Activated CD8-positive, alpha-beta memory T cell treated with anti-CD3 and anti-CD28 coated beads for 24 hours (primary cell): ENCODE measurements at regions not wholly inside any gene's neighbourhood (a gene's known extent, or its start where the extent isn't known, plus 50 kb on each side); places are given as distances from the start of the nearest gene placed in this dataset.
"Not testable (repeated sequence)": the region's sequence is repeated elsewhere in the genome, so short reads cannot be mapped to it uniquely, and the experiment has no call there.

ENCODE experiments used
- DNase-seq: peaks from one replicate; pipeline ENCODE4 v3.0.0-alpha.2; 2020

DNA sequence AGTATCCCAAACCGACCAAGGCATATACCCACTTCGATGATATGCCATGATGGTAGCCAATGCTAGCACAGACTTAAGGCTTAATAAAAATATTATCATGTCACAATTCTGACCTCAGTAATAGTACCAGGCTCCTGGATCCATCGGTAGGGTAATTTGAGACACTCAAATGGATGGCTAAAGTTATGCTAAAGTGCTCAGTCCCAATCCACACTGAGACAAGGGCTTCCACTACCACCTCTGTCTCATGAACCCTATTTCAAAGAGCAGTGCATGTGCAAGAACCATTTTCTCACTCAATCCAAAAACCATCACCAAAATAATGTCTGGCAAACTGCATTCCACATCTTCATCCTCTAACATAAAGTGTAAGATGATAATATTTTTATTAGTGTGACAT lies 122.4 kb upstream of the KRR1 start:
- no peak for DNase-seq

DNA sequence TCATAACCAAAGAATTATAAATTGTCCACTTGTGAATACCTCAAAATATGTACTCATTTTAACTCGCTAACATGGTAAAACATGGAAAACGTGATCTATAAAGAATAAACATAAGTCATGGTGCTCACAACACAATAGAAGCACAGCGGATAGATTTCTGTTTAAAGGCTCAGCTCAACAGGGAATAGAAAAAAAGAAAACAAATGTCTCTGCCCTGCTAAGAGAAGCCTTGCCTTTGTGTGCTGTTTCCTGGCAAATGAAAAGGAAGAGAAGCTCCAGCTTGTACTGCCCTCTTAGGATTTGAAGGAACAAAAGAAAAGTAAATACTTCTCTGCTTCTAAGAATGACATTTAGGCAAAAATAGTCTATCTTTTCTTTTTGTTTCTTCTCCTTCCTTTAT lies 121.0 kb upstream of the KRR1 start:
- no peak for DNase-seq

DNA sequence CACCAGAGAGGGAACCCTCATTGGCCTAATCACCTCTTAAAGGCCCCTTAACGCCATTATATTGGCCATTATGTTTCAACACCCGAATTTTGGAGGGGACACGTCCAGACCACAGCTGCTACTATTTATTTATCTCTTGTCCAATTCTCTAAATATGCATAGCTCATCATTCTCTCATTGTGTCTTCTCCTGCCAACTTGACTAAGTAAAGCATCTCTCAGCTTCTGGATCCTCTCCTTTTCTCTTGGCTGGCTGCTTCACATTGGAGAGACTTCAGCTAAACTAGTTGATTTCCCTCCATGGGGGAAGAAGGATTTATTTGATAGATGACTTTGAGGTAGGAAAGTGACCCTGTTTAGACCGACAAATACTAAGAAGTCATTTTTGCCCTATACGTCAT lies 120.4 kb upstream of the KRR1 start:
- no peak for DNase-seq

DNA sequence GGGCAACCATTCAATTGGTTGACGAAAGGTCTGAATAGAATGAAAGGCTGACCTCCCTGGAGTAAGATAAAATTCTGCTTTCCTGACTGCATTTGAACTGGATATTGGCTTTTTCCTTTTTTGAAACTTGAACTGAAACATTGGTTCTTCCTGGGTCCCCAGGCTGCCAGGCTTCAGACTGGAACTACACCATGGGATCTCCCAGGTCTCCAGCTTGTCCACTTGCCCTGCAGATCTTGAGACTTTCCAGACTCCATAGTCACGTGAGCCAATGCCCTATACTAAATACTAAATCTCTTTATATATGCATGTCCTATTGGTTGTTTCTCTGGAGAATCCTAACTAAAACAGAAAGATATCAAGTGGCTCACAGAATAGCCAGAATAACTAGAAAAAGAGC lies 118.7 kb upstream of the KRR1 start:
- no peak for DNase-seq

DNA sequence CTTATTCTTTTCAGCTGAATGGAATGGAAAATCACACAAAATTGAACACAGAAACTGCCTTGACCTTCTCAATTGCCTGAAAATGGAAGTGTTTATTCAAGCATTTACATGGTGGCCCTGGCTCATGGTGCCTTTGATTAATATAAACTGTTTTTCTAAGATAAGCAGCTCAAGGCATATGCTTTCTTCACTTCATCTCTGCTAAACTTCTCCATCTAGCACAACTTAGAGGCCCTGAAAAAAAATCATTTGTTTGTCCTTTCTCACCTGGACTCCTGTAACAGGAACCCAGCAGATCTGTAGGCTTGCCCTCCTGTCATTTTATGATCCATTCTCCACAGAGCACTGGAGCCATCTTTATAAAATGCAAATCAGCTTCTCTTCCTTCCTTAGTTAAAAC lies 117.5 kb upstream of the KRR1 start:
- DNase-seq, result no peak

DNA sequence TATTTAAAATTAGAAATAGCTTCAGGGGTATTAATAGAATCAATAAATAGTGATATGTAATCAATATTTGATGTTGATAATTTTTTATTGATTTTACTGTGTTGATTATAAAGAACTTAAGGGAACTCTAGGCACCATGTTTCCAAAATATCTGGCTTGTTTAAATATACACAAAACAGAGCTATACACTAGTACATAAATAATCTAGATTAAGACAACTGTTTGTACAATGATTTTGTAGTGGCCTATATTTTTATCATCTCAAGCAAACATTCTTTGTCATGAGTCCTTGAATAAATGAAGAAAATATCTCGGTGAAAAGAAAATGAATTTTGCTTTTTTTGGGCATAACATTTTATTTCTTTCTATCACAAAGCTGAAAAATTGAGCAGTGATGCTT lies 117.1 kb upstream of the KRR1 start:
- DNase-seq, result no peak

DNA sequence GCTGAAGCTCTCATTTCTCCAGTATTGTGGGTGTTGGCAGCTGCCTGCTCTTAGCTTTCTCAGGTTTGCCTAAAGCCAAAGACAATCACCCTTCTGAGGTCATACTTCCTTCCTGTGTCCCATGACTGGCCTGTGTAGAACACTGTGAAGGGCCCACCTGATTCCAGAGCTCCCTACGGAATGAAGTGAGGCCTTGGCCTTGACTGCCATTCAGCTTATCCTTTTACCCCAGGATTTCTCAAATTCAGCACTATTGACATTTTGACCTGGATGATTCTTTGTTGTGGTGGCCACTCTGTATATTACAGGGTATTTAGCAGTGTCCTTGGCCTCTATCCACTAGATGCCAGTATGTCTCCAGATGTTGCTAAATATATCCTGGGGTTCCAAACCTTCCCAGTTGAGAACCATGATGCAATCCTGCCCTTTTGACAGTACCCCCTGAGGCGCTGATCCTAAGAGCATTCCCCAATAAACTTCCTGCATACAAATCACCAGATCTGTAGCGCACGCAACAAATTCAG lies 112.3 kb upstream of the KRR1 start:
- no peak for DNase-seq

DNA sequence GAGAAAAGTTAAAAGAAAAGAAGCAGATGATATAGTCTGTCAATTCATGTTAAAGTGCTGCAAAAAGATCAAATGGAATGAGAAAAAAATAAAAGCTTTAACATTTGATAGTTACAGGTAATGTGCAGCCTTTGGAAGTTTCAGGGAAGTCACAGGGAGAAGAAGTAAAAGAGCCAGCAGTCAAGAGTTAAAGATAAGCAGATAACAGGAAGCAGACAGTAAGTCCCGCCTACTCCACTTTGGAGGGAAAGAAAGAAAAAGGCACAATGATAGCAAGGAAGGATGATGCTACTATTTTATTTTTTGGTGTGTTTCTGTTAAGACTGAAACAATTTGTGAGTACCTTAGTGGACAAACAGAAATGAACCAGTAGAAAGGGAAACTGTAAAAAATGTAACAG lies 111.1 kb upstream of the KRR1 start:
- no peak for DNase-seq

DNA sequence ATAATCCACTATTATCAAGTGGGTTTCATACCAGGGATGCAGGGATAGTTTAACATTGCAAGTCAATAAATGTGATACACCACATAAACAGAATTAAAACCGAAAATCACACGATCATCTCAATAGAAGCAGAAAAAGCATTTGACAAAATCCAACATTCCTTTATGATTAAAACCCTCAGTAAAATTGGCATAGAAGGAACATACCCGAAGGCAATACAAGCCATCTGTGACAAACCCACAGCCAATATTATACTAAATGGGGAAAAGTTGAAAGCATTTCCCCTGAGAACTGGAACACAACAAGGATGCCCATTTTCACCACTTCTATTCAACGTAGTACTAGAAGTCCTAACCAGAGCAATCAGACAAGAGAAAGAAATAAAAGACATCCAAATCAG lies 103.0 kb upstream of the KRR1 start:
- not testable (repeated sequence) for DNase-seq

DNA sequence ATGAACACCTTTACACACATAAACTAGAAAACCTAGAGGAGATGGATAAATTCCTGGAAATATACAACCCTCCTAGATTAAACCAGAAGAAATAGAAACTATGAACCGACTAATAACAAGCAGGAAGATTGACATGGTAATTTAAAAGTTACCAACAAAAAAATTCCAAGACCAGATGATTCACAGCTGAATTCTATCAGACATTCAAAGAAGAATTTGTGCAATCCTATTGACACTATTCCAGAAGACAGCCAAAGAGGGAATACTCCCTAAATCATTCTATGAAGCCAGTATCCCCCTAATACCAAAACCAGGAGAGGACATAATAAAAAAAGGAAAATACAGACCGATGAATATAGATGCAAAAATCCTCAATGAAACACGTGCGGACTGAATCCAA lies 102.6 kb upstream of the KRR1 start:
- DNase-seq, result no peak

DNA sequence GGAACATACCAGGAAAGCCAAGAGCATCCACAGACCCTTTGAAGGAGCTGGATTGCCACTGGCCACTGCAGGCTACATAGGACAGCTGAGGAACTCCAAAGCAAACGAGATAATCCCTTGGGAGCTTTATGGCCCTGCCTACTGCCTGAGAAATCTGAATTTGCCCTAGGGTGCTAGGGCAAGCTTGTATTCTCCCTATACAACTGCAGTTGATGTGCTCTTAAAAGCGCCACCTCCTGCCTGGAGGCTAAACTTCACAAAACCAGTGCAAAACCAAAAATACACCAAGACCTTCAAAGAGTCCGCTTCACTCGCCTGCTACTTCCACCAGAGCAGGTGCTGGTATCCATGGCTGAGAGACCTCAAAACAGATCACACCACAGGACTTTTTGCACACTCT lies 99.6 kb upstream of the KRR1 start:
- no peak for DNase-seq

DNA sequence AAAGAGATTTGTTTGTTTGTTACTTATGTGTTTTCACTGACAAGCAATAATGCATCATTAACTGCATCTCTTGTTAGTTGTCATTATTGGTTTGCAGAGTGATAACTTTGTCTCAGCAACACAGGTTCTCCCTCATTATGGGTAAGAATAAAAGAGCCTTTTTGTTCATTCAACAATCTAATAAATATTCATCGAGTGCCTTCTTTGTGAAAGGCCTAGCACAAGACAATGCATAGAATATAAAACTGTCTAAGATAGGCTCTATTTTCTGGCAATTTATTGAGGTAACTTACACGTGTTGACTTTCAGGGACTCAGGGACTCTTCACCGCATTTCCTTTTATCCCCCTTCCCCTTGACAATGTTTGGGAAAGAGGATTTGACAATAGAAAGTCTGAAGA lies 95.5 kb upstream of the KRR1 start:
- no peak for DNase-seq

DNA sequence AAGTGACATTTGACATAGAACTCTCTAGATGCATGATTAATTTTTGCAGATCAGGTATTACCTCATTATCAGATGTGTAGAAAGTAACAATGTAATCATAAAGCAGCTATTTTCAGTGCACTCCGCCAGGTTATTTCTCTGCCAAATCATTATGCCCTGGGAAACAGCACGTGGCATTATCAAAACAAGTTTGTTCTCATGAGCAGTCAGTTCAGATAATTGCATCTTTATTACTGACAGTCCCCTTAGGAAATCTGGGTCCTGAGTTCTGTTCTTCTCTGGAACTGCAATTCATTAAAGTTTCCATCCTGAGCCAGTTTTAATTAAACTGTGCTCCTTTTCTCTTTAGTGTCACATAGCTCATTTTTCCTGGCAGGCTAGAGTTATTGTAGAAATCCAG lies 94.7 kb upstream of the KRR1 start:
- no peak for DNase-seq

DNA sequence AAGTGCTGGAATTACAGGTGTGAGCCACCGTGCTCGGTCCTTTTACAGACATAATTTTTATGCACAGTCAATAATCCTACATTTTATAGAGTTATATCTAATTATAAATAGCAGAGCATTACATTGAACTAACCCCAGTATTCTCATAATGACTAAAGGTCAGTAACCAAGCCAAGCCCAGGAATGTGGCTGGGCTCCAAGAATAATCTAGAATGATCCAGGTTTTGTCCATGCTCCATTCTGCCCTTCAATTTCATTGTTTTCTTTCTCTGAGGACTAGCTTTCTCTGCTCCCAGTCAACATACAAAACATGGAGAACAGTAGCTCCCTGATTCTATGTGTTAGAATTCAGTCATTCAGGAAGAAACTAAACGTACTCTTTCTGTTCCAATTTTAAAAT lies 92.1 kb upstream of the KRR1 start:
- no peak for DNase-seq

DNA sequence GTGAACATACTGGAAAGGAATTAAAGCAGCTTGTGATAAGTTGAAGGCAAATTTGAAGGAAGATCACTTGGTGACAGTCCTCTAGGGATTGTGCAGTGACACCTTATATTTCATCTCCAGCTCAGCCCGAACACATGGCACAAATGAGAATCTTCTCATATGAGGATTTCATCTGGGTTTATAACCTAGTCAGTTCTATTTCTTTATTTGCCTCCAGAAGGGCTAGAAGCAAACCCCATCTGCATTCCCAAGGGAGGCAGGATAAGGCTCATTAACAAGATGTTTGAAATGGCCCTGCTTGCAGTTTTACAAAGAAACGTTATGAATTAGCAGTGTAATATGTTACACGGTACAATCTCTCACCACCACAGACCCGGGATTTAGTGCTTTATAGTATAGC lies 90.7 kb upstream of the KRR1 start:
- DNase-seq, result no peak

DNA sequence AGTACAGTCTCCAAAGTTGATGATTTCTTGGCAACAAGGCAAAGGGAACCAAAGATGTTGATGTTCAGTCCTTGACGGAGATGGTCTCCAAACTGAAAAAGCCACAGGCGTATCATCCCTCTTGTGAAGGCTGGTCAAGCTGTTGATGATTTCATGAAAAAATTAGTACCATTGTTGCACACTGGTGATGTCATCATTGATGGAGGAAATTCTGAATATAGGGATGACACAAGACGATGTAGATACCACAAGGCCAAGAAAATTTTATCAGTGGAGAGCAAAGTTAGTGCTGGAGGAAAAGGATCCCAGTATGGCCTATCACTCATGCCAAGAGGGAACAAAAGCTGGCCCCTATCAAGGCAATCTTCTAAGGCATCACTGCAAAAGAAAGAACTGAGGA lies 88.7 kb upstream of the KRR1 start:
- DNase-seq, result no peak

DNA sequence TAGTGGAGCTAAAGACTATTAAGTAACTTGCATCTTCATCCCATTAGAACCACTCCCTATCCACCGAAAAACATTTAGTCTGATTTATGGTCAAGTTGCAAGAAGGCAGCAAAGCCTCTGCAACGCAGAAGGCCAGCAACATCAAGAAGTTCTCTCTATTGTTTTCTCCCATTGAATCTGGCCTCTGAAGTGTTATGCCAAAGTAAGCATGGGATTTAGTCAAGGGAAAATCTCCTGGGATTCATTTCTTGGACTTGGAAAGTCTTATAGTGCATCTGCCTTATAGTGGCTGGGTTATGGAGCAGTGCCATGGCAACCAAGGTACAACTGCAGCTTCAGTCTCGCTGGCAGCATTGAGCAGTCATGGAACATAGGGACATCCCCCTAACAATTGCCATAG lies 87.7 kb upstream of the KRR1 start:
- no peak for DNase-seq

DNA sequence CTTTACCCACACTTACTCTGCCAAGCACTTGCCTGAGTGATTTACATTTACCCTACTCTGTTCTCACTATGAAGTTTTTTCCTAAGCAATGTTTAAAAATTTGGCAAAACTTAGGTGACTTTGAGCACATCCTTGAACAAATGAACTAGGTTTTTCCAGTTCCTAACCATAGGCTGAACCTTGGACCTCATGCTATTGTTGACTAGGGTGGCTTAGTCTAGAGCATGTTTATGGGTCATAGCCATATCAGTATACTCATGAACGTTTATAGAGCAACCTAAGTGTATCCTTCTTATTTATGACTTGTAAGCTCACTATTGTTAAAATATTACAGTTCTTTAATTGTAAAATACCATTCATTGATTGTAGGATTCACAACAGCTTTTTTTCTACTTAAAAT lies 85.0 kb upstream of the KRR1 start:
- no peak for DNase-seq

DNA sequence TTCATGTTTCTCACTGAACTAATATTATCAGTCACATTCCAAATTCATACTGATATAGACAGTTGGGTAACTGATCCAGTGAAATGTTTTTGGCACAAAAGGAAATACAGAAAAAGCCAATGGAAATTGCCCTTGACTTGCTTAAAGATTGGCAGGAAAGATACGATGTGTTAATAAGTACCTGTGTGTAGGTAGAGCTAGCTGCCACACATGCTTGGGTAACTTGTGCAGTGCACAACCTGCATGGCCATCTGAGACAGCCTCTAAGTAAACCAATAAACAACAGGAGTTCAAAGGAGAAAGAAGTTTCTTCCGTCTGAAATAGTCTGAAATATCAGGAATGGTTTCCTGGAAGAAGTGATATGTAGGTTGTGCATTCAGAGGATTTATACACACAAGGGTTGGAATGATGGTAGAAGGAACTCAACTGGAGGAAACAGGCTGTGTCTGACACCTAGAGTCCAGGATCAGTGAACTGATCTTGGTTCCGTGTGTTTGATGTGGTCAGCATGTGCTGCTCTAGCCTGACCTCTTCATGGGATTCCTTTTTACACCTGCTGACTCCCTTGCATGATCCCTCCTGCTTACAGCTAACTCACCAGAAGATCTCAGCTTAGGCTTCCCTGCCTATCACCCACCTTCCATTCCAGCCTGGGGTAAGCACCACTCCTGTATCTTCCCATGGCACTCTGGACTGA lies 81.4 kb upstream of the KRR1 start:
- no peak for DNase-seq

DNA sequence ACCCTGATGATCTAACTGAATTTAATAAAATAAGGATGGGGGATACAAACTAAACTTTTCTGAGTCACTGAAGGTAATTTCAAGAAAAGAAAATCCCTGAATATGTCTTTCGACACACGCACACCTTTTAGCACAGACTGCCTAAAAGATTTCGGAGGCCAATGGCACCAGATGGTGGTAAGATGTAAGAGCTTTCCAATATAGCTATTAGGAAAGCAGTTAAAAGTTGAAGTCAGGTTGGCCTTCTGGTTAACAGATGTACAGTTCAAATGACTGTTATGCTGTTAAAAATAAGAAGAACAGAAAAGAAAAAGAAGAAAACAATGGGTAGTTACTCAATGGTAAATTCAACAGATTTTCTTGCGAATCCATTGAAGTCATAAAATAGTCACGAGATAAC lies 80.7 kb upstream of the KRR1 start:
- DNase-seq, result no peak

DNA sequence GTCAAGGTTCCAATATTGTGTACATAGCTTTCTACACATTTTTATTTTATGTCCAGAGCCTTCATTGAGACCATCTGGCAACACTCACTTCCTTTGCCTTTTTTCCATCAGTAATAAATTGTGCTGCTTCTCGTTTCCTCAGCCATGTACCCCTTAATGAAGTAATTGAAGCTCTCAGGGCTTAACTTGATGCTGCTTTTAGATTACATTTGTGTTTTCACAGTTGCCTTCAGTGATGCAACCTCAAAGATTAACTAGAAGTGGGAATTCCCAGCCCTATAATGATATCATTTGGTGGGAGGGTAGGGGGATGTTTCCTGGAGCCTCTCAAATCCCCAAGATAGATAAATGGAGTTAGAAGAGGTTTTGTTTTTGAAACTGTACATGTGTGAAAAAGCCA lies 80.2 kb upstream of the KRR1 start:
- no peak for DNase-seq

DNA sequence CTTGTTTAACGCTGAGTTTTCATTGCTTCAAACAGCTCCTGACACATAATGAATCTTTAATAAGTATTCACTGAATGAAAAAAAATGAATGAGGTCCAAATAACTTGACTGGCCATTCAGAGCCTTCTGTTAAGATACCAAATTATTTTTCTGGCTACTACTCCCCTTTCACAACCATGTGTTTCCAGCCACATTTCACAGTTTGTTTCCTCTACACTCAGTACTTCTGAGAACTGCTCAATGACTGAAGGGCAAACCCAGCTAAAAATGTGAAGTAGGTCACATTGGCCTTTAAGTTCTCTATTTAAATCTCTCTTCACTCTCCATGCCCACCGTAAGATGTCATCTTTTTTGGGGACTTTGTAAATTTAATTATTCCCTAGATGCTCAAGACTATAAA lies 78.4 kb upstream of the KRR1 start:
- DNase-seq, result no peak

DNA sequence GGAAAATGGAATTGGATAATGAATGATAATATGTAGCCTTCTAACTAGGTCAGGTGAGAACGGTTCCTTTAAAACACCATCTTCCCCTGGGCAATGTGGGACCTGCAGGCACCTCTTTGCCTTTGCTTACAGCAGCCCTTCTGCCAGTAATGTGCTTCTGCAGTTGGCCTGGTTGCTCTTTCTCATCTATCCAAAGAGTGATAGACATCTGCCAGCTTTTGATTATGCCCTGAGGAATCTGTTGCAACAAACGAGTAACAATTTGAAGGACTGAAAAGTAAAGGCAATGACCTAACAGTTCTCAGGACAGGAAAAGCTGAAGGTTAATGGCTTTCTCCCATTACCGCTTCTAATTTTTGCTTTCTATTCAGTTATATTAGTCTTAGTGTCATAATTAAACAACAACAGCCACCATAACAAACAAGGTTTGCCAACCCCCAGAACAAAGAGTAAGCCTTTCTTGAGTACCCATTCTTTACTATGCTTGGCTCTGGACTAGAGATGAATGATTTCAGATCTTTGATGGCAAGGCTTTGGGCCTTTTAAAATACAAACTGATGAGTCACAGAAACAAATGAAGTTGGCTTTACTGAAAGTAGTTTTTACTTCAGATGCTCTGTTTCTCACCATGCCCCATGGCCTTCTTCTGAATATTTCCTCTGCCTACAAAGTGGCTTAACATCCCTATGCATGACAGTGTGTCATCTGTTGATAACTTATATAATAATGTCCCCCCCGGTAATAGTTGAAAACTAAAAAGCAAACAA lies 76.1 kb upstream of the KRR1 start:
- no peak for DNase-seq

DNA sequence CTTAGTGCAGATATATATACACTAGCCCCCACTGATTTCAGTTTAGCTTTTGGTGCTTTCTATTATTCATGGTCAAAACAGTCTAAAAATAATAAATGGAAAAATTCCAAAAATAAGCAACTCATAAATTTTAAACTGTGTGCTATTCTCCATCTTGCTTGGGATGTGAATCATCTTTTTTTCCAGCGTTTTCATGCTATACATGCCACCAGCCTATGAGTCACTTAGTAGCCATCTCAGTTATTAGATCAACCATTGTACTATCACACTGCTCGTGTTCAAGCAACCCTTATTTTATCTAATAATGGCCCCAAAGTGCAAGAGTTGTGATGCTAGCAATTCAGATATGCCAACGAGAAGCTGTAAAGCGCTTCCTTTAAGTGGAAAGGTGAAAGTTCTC lies 73.9 kb upstream of the KRR1 start:
- DNase-seq, result no peak

DNA sequence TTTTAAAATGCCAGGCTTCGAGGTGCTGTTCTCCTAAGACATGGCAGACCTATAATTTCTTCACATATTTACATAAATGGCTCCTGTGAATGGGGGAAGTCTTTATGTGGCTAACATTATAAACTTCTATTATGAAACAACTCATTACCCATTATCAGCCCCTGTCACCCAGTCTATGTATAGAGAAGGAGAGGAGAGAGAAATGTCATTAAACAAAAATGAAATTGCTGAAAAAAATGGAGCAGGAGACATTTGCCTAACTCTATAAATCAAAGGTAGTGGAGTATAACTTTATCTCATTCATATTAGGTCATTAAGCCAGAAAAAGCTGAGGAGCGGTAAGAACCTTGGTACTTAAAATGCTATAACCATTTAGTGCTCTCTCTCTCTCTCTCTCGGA lies 71.9 kb upstream of the KRR1 start:
- no peak for DNase-seq
